H1 (cell line): ENCODE measurements at regions not wholly inside any gene's neighbourhood (a gene's known extent, or its start where the extent isn't known, plus 50 kb on each side); places are given as distances from the start of the nearest gene placed in this dataset.
"Not testable (repeated sequence)": the region's sequence is repeated elsewhere in the genome, so short reads cannot be mapped to it uniquely, and the experiment has no call there.

Source experiments
- ASH2L ChIP-seq: fragments of 200-600, 300-600 bp; sonication (generic); IDR thresholded peaks from one replicate; pipeline ENCODE4 v1.7.1; 2017; ENCODE audit warnings: low read length
- EGR1 ChIP-seq: IDR thresholded peaks from 2 replicates; pipeline ENCODE4 v1.6.1; 2011; ENCODE audit warnings: low read depth, low read length, borderline replicate concordance
- EZH2 ChIP-seq: fragments of 200-600 bp; sonication (generic); IDR thresholded peaks from 2 replicates; pipeline ENCODE4 v1.7.1; 2012; ENCODE audit warnings: low read depth, mild to moderate bottlenecking, moderate library complexity, low read length, inconsistent platforms; ENCODE audit not compliant: severe bottlenecking
- JUND ChIP-seq: IDR thresholded peaks from 2 replicates; pipeline ENCODE4 v1.6.1; 2011; ENCODE audit warnings: mild to moderate bottlenecking, improper control_type of control experiment, low read length
- MAFK ChIP-seq: IDR thresholded peaks from 2 replicates; pipeline ENCODE4 v1.6.1; 2012; ENCODE audit warnings: low read depth, mild to moderate bottlenecking, improper control_type of control experiment, low read length
- POLR2A ChIP-seq, 2 experiments: IDR thresholded peaks; 1 replicate in 1 of 2; 2 replicates in 1 of 2; pipeline ENCODE4 v1.6.1; 2011; ENCODE audit warnings: low read depth in 2 of 2, low read length in 2 of 2, mild to moderate bottlenecking in 2 of 2; ENCODE audit errors: control extremely low read depth in 1 of 2
- POU5F1 ChIP-seq: IDR thresholded peaks from 2 replicates; pipeline ENCODE4 v1.6.1; 2011; ENCODE audit warnings: low read depth, mild to moderate bottlenecking, low read length, moderate library complexity
- SUZ12 ChIP-seq: fragments of 200-600 bp; sonication (generic); IDR thresholded peaks from 2 replicates; pipeline ENCODE4 v1.6.1; 2012; ENCODE audit warnings: mild to moderate bottlenecking, inconsistent platforms, low read length, moderate library complexity, mixed read lengths
- YY1 ChIP-seq: IDR thresholded peaks from 2 replicates; pipeline ENCODE4 v1.6.1; 2011; ENCODE audit warnings: low read depth, mild to moderate bottlenecking, low read length
- TF ChIP-seq, protein P1 (sequence below), 3 experiments: IDR thresholded peaks; 1 replicate in 2 of 3; 2 replicates in 1 of 3; pipeline versions ENCODE4 v1.5.1 to v1.6.1; 2011; ENCODE audit warnings: low read length in 3 of 3, mild to moderate bottlenecking in 3 of 3, inconsistent platforms in 2 of 3, low read depth in 1 of 3, moderate library complexity in 1 of 3; ENCODE audit not compliant: insufficient read depth in 1 of 3; ENCODE audit errors: control extremely low read depth in 1 of 3
- TF ChIP-seq, protein P2 (sequence below): IDR thresholded peaks from 2 replicates; pipeline ENCODE4 v1.6.1; 2012; ENCODE audit warnings: inconsistent platforms

DNA sequence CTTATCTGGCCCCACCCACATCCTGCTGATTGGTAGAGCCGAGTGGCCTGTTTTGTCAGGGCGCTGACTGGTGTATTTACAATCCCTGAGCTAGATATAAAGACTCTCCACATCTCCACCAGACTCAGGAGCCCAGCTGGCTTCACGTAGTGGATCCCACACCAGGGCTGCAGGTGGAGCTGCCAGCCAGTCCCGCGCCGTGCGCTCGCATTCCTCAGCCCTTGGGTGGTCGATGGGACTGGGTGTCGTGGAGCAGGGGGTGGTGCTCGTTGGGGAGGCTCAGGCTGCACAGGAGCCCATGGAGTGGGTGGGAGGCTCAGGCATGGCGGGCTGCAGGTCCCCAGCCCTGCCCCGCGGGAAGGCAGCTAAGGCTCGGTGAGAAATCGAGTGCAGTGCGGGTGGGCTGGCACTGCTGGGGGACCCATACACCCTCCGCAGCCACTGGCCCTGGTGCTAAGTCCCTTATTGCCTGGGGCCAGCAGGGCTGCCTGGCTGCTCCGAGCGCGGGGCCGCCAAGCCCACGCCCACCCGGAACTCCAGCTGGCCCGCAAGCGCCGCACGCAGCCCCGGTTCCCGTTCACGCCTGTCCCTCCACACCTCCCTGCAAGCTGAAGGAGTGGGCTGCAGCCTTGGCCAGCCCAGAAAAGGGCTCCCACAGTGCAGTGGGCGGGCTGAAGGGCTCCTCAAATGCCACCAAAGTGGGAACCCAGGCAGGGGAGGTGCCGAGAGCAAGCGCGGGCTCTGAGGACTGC is 97.4 kb upstream of the MALRD1 start:
- TF ChIP-seq, protein P1, sequence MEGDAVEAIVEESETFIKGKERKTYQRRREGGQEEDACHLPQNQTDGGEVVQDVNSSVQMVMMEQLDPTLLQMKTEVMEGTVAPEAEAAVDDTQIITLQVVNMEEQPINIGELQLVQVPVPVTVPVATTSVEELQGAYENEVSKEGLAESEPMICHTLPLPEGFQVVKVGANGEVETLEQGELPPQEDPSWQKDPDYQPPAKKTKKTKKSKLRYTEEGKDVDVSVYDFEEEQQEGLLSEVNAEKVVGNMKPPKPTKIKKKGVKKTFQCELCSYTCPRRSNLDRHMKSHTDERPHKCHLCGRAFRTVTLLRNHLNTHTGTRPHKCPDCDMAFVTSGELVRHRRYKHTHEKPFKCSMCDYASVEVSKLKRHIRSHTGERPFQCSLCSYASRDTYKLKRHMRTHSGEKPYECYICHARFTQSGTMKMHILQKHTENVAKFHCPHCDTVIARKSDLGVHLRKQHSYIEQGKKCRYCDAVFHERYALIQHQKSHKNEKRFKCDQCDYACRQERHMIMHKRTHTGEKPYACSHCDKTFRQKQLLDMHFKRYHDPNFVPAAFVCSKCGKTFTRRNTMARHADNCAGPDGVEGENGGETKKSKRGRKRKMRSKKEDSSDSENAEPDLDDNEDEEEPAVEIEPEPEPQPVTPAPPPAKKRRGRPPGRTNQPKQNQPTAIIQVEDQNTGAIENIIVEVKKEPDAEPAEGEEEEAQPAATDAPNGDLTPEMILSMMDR (IDR thresholded peaks at IDR 0.05; ENCODE audit: control extremely low read depth in 1 of 3, insufficient read depth in 1 of 3, low read depth in 1 of 3, low read length in 3 of 3): not testable (repeated sequence)
- TF ChIP-seq EGR1; MAFK; YY1; POLR2A (IDR thresholded peaks at IDR 0.05; ENCODE audit: control extremely low read depth in 1 of 2, low read depth in 2 of 2, low read length in 2 of 2); ASH2L; EZH2; POU5F1; SUZ12; JUND: not testable (repeated sequence)
- TF ChIP-seq, protein P2, sequence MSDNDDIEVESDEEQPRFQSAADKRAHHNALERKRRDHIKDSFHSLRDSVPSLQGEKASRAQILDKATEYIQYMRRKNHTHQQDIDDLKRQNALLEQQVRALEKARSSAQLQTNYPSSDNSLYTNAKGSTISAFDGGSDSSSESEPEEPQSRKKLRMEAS: not testable (repeated sequence)
